GM12872 (cell line): ENCODE measurements at regions not wholly inside any gene's neighbourhood (a gene's known extent, or its start where the extent isn't known, plus 50 kb on each side); places are given as distances from the start of the nearest gene placed in this dataset.

Experiments
- TF ChIP-seq, protein P1 (sequence below): IDR thresholded peaks from 3 replicates; pipeline ENCODE4 v1.5.1; 2011; ENCODE audit warnings: low read depth, mild to moderate bottlenecking, low read length, moderate library complexity; ENCODE audit not compliant: insufficient read depth

- TF ChIP-seq, protein P1, sequence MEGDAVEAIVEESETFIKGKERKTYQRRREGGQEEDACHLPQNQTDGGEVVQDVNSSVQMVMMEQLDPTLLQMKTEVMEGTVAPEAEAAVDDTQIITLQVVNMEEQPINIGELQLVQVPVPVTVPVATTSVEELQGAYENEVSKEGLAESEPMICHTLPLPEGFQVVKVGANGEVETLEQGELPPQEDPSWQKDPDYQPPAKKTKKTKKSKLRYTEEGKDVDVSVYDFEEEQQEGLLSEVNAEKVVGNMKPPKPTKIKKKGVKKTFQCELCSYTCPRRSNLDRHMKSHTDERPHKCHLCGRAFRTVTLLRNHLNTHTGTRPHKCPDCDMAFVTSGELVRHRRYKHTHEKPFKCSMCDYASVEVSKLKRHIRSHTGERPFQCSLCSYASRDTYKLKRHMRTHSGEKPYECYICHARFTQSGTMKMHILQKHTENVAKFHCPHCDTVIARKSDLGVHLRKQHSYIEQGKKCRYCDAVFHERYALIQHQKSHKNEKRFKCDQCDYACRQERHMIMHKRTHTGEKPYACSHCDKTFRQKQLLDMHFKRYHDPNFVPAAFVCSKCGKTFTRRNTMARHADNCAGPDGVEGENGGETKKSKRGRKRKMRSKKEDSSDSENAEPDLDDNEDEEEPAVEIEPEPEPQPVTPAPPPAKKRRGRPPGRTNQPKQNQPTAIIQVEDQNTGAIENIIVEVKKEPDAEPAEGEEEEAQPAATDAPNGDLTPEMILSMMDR, result no peak
Measured at GRCh38 chr2:153641046-153641445, 162.5 kb upstream of the RPRM start.

DNA sequence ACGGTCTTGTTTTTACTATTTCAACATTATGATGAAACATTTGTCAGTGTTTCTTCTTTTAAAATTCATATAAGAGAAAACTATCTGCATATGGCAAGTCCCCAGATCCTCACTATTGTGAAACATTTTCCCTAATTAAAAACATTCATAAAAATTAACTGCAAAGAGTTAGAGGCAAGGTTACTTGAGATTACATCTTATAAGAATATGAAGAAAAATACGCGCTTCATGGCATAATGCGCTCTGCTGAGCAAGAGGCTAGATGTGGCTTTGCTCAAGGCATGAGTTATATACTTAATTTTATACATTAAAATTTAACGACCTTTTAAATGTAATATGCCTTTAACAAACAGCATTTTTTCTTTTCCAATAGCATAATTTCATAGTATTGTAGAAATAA, 166.4 kb upstream of the RPRM start:
- TF ChIP-seq, protein P1, result no peak

DNA sequence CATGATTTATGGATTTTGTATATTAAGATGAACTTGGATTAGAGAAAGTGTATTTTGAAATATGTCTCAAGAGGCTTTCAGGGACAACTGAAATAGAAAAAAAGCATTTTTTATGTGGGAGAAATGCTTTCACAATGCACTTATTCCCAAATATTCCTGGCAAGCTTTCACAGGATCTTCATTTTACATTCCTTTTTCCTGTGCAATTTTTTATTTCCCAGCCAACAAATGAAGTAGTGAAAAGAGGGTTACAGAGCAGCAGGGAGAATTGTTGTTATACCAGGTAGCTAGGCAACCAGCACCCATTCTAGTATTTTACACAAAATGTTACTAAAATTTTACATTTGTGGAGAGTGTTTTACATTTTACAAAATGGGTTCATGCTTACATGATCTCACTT, 167.0 kb upstream of the RPRM start:
- TF ChIP-seq, protein P1, result no peak

- TF ChIP-seq, protein P1, result no peak
Measured at GRCh38 chr2:153657651-153658050, 179.1 kb upstream of the RPRM start.

GRCh38 chr2:153661801-153662200, 183.2 kb upstream of the RPRM start:
- TF ChIP-seq, protein P1, result no peak

GRCh38 chr2:153663371-153663770, 184.8 kb upstream of the RPRM start:
- TF ChIP-seq, protein P1, result no peak

- TF ChIP-seq, protein P1, result no peak
Measured at GRCh38 chr2:153667475-153667874, 188.9 kb upstream of the RPRM start.

- TF ChIP-seq, protein P1, result no peak
Measured at GRCh38 chr2:153668923-153669322, 190.4 kb upstream of the RPRM start.
